HEK293T (cell line): ENCODE measurements at regions not wholly inside any gene's neighbourhood (a gene's known extent, or its start where the extent isn't known, plus 50 kb on each side); places are given as distances from the start of the nearest gene placed in this dataset.

Experiments
- NFRKB ChIP-seq: fragments of 450-650 bp; IDR thresholded peaks from 2 replicates; pipeline ENCODE4 v1.6.1; 2016; ENCODE audit warnings: mild to moderate bottlenecking, moderate library complexity
- SP1 ChIP-seq: fragments of 450-650 bp; IDR thresholded peaks from 2 replicates; pipeline ENCODE4 v1.6.1; 2017

GRCh38 chr1:106266786-106267185, 789.7 kb upstream of the PRMT6 start:
- TF ChIP-seq SP1 (no peak), NFRKB (no peak)
